NCI-H2196 (cell line): ENCODE measurements at regions not wholly inside any gene's neighbourhood (a gene's known extent, or its start where the extent isn't known, plus 50 kb on each side); places are given as distances from the start of the nearest gene placed in this dataset.
"Not testable (repeated sequence)": the region's sequence is repeated elsewhere in the genome, so short reads cannot be mapped to it uniquely, and the experiment has no call there.

Source experiments
- DNase-seq: peaks from one replicate; lab custom pipeline; 2025; ENCODE audit not compliant: unreplicated experiment; lab: John Stamatoyannopoulos, UW

- DNase-seq: no peak
Observed at GRCh38 chr3:137111497-137111896, 153.7 kb downstream of the IL20RB start.

GRCh38 chr3:137116619-137117018 is 158.8 kb downstream of the IL20RB start:
- no peak for DNase-seq

GRCh38 chr3:137121704-137122314 is 164.0 kb downstream of the IL20RB start:
- DNase-seq: peak; percentile 39

DNA sequence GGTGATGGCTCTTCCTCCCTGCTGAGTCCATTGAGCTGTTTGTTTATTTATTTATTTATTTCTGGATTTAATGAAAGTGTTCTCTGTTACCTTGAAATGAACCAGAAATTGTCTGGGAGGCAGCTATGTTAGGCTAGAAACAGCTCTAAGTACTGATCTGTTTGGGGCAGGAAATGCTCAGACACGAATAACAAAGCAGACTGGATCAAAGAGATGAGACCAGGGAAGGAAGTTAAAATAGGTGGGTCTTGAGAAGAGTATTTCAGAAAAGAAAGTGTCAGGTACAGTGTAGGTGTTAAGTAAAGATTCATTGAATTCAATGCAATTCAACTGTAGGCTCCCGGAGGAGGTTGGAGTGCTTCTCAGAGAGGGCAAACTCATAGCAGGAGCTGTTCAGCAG is 173.3 kb downstream of the IL20RB start:
- DNase-seq: no peak

DNA sequence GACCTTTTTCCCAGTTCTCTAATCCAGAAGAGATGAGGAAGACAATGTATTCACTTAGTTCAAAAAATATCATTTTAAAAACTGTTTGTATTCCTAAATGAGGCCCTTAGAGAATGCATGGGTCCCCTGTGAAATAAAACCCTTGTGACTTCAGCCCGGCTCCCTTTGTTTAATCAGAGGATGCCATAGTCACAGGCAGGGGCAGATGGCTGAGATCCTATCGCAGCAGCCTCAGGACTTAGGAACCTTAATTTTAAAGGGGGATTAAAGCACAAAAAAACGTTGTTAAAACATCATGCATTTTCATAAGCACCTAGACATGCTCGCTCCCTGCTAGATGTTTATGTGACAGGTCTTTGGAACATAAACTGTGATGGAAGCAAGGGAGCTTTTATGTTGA is 176.6 kb downstream of the IL20RB start:
- no peak for DNase-seq

DNA sequence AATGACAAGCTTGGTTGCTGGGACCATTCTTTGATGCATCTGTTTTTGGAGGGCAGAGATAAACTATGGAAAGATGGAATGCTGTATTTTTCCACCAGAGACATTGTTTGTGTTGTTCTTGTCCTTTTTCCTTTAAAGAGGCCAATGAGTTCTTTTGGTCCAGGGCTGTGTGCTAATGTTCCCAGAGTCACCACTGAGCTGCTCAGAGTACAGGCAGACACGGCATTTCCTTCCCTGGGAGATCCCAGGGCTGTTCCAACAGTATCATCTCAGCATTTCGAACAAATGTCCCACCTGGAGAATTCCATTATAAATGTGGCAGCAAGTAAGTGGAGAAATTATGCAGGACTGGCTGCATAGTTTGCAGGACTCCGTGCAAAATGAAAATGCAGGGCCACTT is 190.6 kb downstream of the IL20RB start:
- no peak for DNase-seq

DNA sequence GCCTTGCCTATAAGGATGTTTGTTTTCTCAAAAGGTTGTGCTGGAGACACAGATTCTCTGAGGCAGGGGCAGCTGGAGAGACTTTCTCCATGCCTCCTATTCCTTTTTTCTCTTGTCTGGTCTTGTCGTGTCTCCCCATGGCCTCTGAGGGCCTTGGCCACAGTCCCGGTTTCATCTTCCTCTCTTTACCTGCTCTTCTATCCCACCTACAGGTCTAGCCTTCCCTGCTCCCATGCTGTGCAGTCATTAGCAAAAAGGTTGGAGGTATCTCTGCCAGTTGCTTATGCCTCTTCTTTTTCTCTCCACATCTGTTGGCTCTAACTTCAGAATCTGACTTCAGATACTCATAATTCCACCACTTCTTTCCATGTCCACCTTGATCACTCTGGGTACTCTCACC is 191.1 kb downstream of the IL20RB start:
- no peak for DNase-seq

DNA sequence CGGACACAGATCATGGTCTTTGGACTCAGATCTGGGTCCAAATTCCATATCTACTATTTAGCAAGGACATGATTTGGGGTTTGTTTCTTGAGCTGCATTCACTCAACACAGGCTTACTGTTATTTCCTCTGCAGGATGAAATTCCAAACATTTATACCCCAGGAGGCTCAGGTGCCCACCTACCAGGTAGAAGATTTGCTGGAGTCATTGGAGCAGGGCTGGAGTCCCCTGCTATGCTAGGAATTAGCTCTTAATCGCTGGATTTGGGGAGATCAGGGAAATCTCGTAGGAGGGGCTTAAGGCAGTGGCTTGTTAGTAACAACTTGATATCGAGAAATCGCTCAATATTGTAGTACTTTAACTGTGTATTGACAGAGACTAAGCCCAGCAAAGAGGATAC is 193.0 kb downstream of the IL20RB start:
- DNase-seq: no peak

GRCh38 chr3:137153046-137153445 is 195.3 kb downstream of the IL20RB start:
- not testable (repeated sequence) for DNase-seq

- no peak for DNase-seq
Observed at GRCh38 chr3:137163241-137163871, 205.6 kb downstream of the IL20RB start.

DNA sequence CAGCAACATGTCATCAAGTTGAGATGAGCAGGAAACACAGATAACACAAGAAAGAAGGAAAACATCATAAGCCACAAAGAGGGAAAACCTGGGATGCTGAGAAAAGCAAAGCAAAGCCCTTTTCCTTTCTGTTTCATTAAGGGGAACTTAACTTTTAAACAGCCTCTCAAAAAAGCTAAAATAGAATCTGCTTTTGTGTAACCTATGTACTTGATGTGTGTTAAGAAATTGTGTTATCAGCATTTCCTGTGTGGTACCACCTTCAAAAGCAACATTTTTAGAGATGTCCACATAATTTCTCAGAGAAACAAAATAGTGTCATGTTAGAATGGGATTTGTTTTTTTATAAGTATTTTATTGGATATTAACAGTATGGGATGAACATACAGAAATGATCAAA is 206.2 kb downstream of the IL20RB start:
- no peak for DNase-seq

DNA sequence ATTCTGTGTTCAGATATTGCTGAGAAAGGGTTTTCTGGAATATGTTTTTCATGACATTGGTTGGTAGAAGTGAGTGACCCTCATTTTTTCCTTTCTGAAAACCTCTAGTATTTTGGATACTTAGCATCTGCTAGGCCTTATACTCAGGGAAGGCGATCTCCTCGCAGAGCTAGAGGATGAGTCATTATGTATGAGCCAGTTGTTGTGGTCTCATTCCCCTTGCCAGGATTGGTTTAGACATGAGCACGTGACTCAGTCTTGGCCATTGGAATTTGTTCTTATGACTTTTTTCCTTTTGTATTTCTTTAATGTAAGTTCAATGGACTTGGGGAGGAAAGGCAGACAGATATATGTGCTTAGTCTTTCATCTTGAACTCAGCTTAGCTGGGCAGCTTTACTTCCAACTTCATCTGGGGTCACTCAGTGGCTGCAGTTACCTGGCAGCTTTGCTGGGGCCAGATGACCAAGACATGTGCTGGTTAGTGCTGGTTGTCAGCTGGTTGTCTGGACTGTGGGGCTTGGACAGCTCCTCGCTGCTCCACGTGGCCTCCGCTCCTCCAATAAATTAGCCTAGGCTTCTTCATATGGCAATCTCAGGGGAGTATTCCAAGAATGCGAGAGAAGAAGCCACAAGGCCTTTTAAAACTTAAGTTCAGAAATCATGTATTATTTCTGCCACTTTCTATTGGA is 207.5 kb downstream of the IL20RB start:
- no peak for DNase-seq

DNA sequence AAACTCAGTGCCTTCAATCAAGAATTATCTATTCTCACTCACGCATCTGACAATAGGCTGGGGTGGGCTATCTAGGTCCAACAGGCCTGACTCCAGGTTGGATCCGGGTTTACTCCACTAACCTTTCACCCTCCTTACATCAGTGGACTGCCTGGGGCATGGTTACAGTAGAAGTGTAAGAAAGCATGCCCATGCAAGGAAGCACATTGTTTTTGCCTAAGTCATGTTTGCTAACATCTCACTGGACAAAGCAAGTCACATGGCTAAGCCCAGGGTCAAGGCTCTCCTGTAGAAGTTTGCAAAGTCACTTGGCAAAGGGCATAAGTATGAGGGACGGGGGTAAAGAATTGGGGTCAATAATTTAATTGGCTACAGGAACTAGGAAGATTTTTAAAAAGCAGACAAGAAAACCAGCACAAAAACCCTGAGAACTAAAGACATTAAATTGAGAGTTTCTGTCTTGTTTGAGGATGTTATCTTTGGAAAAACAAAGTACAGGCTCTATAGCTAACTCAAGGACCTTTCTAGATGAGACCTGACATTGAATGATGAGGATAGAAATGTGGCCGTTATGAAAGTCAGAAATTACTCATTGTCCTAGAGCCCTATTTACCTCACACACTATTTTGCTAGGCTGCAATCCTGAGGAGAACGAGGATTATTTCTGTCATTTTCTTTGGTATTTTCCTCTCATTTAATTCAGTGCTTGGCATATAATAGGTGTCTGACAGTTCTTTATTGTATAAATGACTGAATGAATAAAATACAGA is 214.2 kb downstream of the IL20RB start:
- no peak for DNase-seq

DNA sequence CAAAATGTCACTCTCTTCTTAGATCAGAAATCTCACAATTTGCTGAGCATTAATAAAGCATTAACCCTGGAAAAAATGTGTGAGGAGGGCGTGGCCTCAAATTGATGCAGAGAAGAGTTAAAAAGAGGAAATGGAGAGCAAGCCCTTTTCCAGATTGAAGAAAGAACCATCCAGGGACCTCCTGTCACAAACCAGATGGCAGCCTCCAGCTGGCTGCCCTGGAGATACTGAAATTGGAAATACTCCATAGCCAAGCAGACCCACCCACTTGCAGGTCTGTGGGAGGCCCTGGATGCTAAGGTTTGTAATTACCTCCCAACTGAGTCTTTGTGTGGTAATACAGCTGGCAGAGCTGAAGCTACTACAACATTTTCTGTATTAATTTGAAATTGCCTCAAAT is 214.9 kb downstream of the IL20RB start:
- no peak for DNase-seq

GRCh38 chr3:137174514-137174913 is 216.7 kb downstream of the IL20RB start:
- DNase-seq: no peak

DNA sequence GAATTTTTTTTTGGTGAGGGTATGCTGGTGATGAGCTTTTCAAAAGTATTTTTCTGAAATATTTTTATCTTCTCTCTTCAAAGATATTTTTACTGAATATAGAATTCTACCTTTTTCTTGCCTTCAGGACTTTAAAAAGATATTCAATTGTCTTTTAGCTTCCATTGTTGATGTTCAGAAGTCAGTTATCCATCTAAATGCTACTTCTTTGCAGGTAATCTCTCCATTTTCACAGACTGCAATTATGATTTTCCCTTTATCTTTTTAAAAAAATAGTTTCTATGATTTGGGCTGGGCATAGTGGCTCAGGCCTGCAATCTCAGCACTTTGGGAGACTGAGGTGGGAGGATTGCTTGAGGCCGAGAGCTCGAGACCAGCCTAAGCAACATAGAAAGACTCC is 222.4 kb downstream of the IL20RB start:
- no peak for DNase-seq

- DNase-seq: no peak
Observed at GRCh38 chr3:137191133-137191923, 233.5 kb downstream of the IL20RB start.

DNA sequence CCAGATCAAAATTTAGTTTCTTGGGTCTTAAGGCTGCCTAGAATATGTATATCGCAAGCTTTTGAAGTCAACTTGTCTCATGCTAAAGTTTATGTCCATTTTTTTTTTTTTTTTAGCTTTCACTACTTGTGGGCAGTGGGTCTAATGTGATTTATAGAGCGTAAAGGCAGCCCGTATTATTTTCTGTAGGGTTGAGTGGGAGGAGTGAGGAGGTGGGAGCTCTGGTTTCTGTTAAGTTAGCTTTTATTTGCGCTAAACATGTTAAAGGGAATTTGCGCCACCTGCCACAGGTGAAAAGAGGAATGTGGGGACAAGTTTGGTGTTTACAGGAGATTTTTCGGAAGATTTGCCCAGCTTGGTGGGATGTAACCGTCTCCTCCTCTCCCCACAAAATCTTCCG is 234.2 kb downstream of the IL20RB start:
- DNase-seq: no peak

- DNase-seq: no peak
Observed at GRCh38 chr3:137194301-137194700, 236.5 kb downstream of the IL20RB start.

DNA sequence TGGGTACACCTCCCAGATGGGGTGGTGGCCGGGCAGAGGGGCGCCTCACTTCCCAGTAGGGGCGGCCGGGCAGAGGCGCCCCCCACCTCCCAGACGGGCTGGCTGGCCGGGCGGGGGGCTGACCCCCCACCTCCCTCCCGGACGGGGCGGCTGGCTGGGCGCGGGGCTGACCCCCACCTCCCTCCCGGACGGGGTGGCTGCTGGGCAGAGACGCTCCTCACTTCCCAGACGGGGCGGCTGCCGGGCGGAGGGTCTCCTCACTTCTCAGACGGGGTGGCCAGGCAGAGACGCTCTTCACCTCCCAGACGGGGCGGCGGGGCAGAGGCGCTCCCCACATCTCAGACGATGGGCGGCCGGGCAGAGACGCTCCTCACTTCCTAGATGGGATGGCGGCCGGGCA is 240.6 kb downstream of the IL20RB start:
- DNase-seq: not testable (repeated sequence)

- no peak for DNase-seq
Observed at GRCh38 chr3:137199678-137200077, 241.9 kb downstream of the IL20RB start.
